Endothelial cell of umbilical vein (primary cell): ENCODE measurements at regions not wholly inside any gene's neighbourhood (a gene's known extent, or its start where the extent isn't known, plus 50 kb on each side); places are given as distances from the start of the nearest gene placed in this dataset.
A peak's percentile ranks its signal among the peaks of the same experiment; 100 is the strongest.

ENCODE experiments used
- BruUV-seq: library from RNA; stranded (reverse); fragments of 400-500 nt; replicated peaks from 2 replicates; lab custom pipeline; 2021; lab: Mats Ljungman, UMichigan
- CTCF ChIA-PET: fragments of 300-600, 350-600 bp; sonication (Branson Sonifier 250); formaldehyde crosslinking; loops from one replicate; lab custom pipeline; 2021; ENCODE audit warnings: antibody characterized with exemption, inconsistent platforms; lab: Charles Lee
- POLR2A ChIA-PET: fragments of 300-600, 350-600 bp; sonication (Branson Sonifier 250); formaldehyde crosslinking; loops from one replicate; lab custom pipeline; 2021; ENCODE audit warnings: antibody characterized with exemption, inconsistent platforms; lab: Charles Lee
- DNase-seq: peaks from one replicate; pipeline ENCODE4 v3.0.0-alpha.2; 2011; ENCODE audit warnings: low read depth, low spot score
- FAIRE-seq: peaks from 2 replicates; lab custom pipeline; 2011; peaks lifted over from hg19 to GRCh38; lab: Jason Lieb, UNC
- H2AFZ ChIP-seq: 2 replicates; pipeline ENCODE4 v1.6.0; 2012; ENCODE audit warnings: low read depth, low read length, control low read depth, inconsistent platforms
- H3K27ac ChIP-seq: 2 replicates; pipeline ENCODE4 v1.5.1; 2011; ENCODE audit warnings: low read depth, mild to moderate bottlenecking, control low read depth, low read length, moderate library complexity; ENCODE audit not compliant: insufficient read depth
- H3K27me3 ChIP-seq, 2 experiments: 2 replicates each; pipeline versions ENCODE4 v1.6.0 to v1.6.1; 2011; ENCODE audit warnings: low read length in 2 of 2, mixed read lengths in 1 of 2; ENCODE audit not compliant: control insufficient read depth in 2 of 2, insufficient read depth in 2 of 2
- H3K36me3 ChIP-seq, 2 experiments: 2 replicates in 1 of 2; 3 replicates in 1 of 2; pipeline ENCODE4 v1.5.1; 2011; ENCODE audit warnings: low read length in 2 of 2, mild to moderate bottlenecking in 1 of 2, moderate library complexity in 1 of 2; ENCODE audit not compliant: control insufficient read depth in 2 of 2, insufficient read depth in 2 of 2; ENCODE audit errors: extremely low read depth in 1 of 2
- H3K4me1 ChIP-seq: 3 replicates; pipeline ENCODE4 v1.5.1; 2011; ENCODE audit warnings: mild to moderate bottlenecking, low read length; ENCODE audit not compliant: control insufficient read depth, insufficient read depth; ENCODE audit errors: extremely low read depth
- H3K4me2 ChIP-seq: 2 replicates; pipeline ENCODE4 v1.6.1; 2011; ENCODE audit warnings: low read length, control low read depth, mixed read lengths; ENCODE audit not compliant: insufficient read depth
- H3K4me3 ChIP-seq, 3 experiments: fragments of 200-600 bp in 1 of 3; sonication (generic), shearing (Covaris generic) in 1 of 3; replicated peaks in 1 of 3; 2 replicates each; pipeline ENCODE4 v1.5.1; 2011 to 2016; ENCODE audit warnings: control low read depth in 3 of 3, low read length in 3 of 3, mild to moderate bottlenecking in 2 of 3, inconsistent platforms in 1 of 3, low read depth in 1 of 3, moderate library complexity in 1 of 3; ENCODE audit not compliant: insufficient read depth in 1 of 3
- H3K79me2 ChIP-seq: 2 replicates; pipeline ENCODE4 v1.6.0; 2012; ENCODE audit warnings: low read length, inconsistent platforms; ENCODE audit not compliant: control insufficient read depth, insufficient read depth
- H3K9ac ChIP-seq: replicated peaks from 2 replicates; pipeline ENCODE3; 2011; ENCODE audit warnings: low read length, control low read depth; ENCODE audit not compliant: insufficient read depth; ENCODE audit errors: extremely low read depth
- H3K9me1 ChIP-seq: replicated peaks from 3 replicates; pipeline ENCODE4 v1.6.0; 2011; ENCODE audit warnings: mild to moderate bottlenecking, low read length; ENCODE audit not compliant: control insufficient read depth, insufficient read depth; ENCODE audit errors: extremely low read depth
- H3K9me3 ChIP-seq: replicated peaks from 2 replicates; pipeline ENCODE4 v1.5.1; 2012; ENCODE audit warnings: low read length, inconsistent platforms; ENCODE audit not compliant: control insufficient read depth, insufficient read depth
- H4K20me1 ChIP-seq: replicated peaks from 2 replicates; pipeline ENCODE3; 2011; ENCODE audit warnings: mild to moderate bottlenecking, low read length; ENCODE audit not compliant: control insufficient read depth, insufficient read depth; ENCODE audit errors: extremely low read depth
- CTCF ChIP-seq, 2 donors: IDR thresholded peaks; 1 replicate in 1 of 2; 2 replicates in 1 of 2; pipeline ENCODE4 v1.5.1; 2011; ENCODE audit warnings: low read length in 2 of 2, mild to moderate bottlenecking in 2 of 2, moderate library complexity in 2 of 2, control low read depth in 1 of 2, inconsistent platforms in 1 of 2, low read depth in 1 of 2; ENCODE audit not compliant: insufficient read depth in 1 of 2; ENCODE audit errors: extremely low read depth in 1 of 2
- EZH2 ChIP-seq: IDR thresholded peaks from 2 replicates; pipeline ENCODE4 v1.6.1; 2012; ENCODE audit warnings: borderline replicate concordance, low read depth, mild to moderate bottlenecking, moderate library complexity, low read length, inconsistent platforms; ENCODE audit not compliant: severe bottlenecking
- FOS ChIP-seq: IDR thresholded peaks from 2 replicates; pipeline ENCODE4 v1.6.1; 2011; ENCODE audit warnings: mild to moderate bottlenecking, low read length, moderate library complexity, borderline replicate concordance; ENCODE audit not compliant: insufficient read depth
- GATA2 ChIP-seq: IDR thresholded peaks from 2 replicates; pipeline ENCODE4 v1.7.0; 2011; ENCODE audit warnings: low read depth, mild to moderate bottlenecking, moderate library complexity, mixed read lengths, low read length; ENCODE audit not compliant: insufficient read length, insufficient read depth
- JUN ChIP-seq: IDR thresholded peaks from 2 replicates; pipeline ENCODE4 v1.6.1; 2011; ENCODE audit warnings: borderline replicate concordance, low read depth; ENCODE audit not compliant: insufficient read length, insufficient read depth
- MAX ChIP-seq: IDR thresholded peaks from 2 replicates; pipeline ENCODE4 v1.6.1; 2011; ENCODE audit not compliant: insufficient read depth, insufficient read length
- MYC ChIP-seq: IDR thresholded peaks from one replicate; pipeline ENCODE4 v1.6.1; 2011; ENCODE audit warnings: mild to moderate bottlenecking, low read depth, low read length
- POLR2A ChIP-seq: IDR thresholded peaks from 2 replicates; pipeline ENCODE4 v1.6.1; 2012; ENCODE audit warnings: low read depth, mild to moderate bottlenecking, control low read depth, low read length
- POLR2AphosphoS5 ChIP-seq: IDR thresholded peaks from 2 replicates; pipeline ENCODE4 v1.6.1; 2012; ENCODE audit warnings: low read depth, mild to moderate bottlenecking, control low read depth, low read length, moderate library complexity; ENCODE audit not compliant: insufficient read depth
- dilution Hi-C: fragments of 300-500 bp; cut with MboI; formaldehyde crosslinking; loops from one replicate; pipeline ENCODE4 v1.15.0; 2019; ENCODE audit warnings: low sequenced_read_pairs; ENCODE audit not compliant: extremely low pct_ligation_motif_present
- intact Hi-C: fragments of 100-400 bp; cut with micrococcal nuclease; formaldehyde crosslinking; loops from one replicate; pipeline ENCODE4 v1.10.0; 2022

DNA sequence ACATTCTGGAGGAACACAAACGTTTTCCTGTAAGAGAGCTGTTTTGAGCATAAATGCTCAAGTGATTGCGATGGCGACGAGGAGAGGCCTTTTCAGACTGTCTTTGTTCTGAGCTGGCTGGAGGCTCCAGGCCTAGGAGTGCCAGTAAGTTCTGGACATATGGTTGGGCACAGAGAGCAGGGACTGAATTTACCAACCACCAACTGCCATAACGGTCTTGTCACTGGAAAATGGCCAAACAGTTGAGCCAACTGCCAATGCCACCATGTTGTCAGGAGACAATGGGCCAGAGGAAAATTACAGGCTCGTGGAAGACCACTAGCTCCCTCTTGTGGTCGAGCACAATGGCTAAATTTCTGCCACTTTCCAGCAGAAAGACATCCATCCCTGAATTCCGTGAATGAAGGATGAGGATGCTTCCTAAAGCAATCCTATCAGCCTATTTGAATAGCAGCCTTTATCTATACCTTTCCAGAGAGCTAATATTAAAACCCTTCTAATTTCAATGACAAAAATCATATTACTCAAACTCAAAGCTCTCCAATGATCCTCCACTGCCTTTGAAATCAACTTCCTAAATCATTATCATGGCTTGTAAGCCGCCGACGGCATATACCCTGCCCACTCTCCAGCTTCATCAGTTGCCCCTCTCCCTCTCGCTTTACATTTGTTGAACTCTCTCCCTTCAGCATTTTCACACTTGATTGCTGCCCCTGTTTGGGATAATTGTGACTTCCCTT is 66.9 kb upstream of the GLIS3 start:
- Histone ChIP-seq H3K9ac (no peak overlapping the region), H3K36me3 (no peaks in the 10 kb centered on the region), H3K4me1 (no peaks in the 10 kb centered on the region), H3K79me2 (no peaks in the 10 kb centered on the region), H3K9me1 (no peaks in the 10 kb centered on the region), H3K4me2 (no peak overlapping the region), H3K9me3 (no peaks in the 10 kb centered on the region), H3K4me3 (no peak overlapping the region), H2AFZ (peak overlapping the region; percentile 37), H4K20me1 (no peaks in the 10 kb centered on the region), H3K27me3 (peaks cover 2 to 5% of the 10 kb centered on the region in 2 experiments), H3K27ac (no peak overlapping the region)
- peak; percentile 53 for DNase-seq
- intact Hi-C loops (loop anchor here (1.0 to 5.0 kb wide), 6 partner anchors 51 to 1509 kb away; no protein-coding TSS in a partner anchor), dilution Hi-C loops (no loop called here)
- peak; percentile 68 for FAIRE-seq
- CTCF ChIA-PET = interaction anchor here (0.6 to 6.7 kb wide), 31 partner anchors 10 to 1509 kb away, joined by 3 to 164 read pairs (median 5); partner anchors contain the start of gene GLIS3
- no TSS peak for BruUV-seq
- TF ChIP-seq JUN = no peak
- peak; percentile 74 to 81 for TF ChIP-seq CTCF (IDR thresholded peaks at IDR 0.05; ENCODE audit: extremely low read depth in 1 of 2, insufficient read depth in 1 of 2, low read depth in 1 of 2, low read length in 2 of 2)
- POLR2A ChIA-PET = no interaction called here

DNA sequence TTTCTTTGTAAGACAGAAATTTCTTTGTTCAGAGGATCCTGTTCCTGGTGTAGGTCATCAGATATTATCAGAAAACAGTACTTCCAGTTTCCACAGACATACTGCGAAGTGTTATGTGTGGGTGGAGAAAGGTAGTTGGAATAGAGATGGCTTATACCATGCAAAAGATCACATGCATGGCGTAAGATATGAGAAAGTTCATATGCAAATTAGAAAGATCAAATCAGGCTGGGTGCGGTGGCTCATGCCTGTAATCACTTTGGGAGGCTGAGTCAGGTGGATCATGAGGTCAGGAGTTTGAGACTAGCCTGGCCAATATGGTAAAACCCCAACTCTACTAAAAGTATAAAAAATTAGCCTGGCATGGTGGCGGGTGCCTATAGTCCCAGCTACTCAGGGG is 65.2 kb upstream of the GLIS3 start:
- H3K9ac ChIP-seq = no peak overlapping the region
- no peaks in the 10 kb centered on the region for H4K20me1 ChIP-seq
- no peak overlapping the region for H3K27ac ChIP-seq
- ChIA-PET POLR2A (no interaction called here), CTCF (interaction anchor here (2.4 to 6.7 kb wide), 4 partner anchors 27 to 632 kb away, joined by 25 to 164 read pairs (median 27); no protein-coding TSS in a partner anchor)
- no peaks in the 10 kb centered on the region for H3K9me3 ChIP-seq
- no peak for DNase-seq
- peaks cover 5 to 14% of the 10 kb centered on the region in 2 experiments for H3K27me3 ChIP-seq
- H3K79me2 ChIP-seq = no peaks in the 10 kb centered on the region
- H3K4me2 ChIP-seq = no peak overlapping the region
- no peak overlapping the region for H3K4me3 ChIP-seq
- no peak for FAIRE-seq
- H3K9me1 ChIP-seq = no peaks in the 10 kb centered on the region
- no TSS peak for BruUV-seq
- TF ChIP-seq CTCF (IDR thresholded peaks at IDR 0.05; ENCODE audit: extremely low read depth in 1 of 2, insufficient read depth in 1 of 2, low read depth in 1 of 2, low read length in 2 of 2) = no peak
- TF ChIP-seq GATA2 = no peak
- no peak for TF ChIP-seq FOS
- no peak for TF ChIP-seq EZH2
- no peak for TF ChIP-seq MAX
- no peak for TF ChIP-seq POLR2AphosphoS5
- no peak for TF ChIP-seq POLR2A
- TF ChIP-seq JUN = no peak
- TF ChIP-seq MYC = no peak
- dilution Hi-C loops = no loop called here
- no peaks in the 10 kb centered on the region for H3K4me1 ChIP-seq
- H3K36me3 ChIP-seq = no peaks in the 10 kb centered on the region
- intact Hi-C loops = loop anchor here (5.0 kb wide), 2 partner anchors 288 to 1123 kb away; no protein-coding TSS in a partner anchor
- no peak overlapping the region for H2AFZ ChIP-seq
